ENCODE measurements at regions not wholly inside any gene's neighbourhood (a gene's known extent, or its start where the extent isn't known, plus 50 kb on each side); places are given as distances from the start of the nearest gene placed in this dataset.
"Not testable (repeated sequence)": the region's sequence is repeated elsewhere in the genome, so short reads cannot be mapped to it uniquely, and the experiment has no call there.

GRCh38 chr2:16459606-16460005 lies 206.0 kb downstream of the CYRIA start:
- DNase-seq: no peak

- DNase-seq: no peak
Observed at GRCh38 chr2:16454621-16455020, 211.0 kb downstream of the CYRIA start.

GRCh38 chr2:16452123-16452522 lies 213.5 kb downstream of the CYRIA start:
- DNase-seq: no peak

GRCh38 chr2:16446706-16447105 lies 218.9 kb downstream of the CYRIA start:
- no peak for DNase-seq

GRCh38 chr2:16442971-16443370 lies 222.7 kb downstream of the CYRIA start:
- DNase-seq: no peak

GRCh38 chr2:16441431-16441830 lies 224.2 kb downstream of the CYRIA start:
- DNase-seq: no peak

GRCh38 chr2:16440898-16441297 lies 224.7 kb downstream of the CYRIA start:
- no peak for DNase-seq

GRCh38 chr2:16438613-16439321 lies 226.9 kb downstream of the CYRIA start:
- DNase-seq: peak; percentile 25

- DNase-seq: no peak
Observed at GRCh38 chr2:16437189-16437588, 228.4 kb downstream of the CYRIA start.

- no peak for DNase-seq
Observed at GRCh38 chr2:16434393-16434792, 231.2 kb downstream of the CYRIA start.

- no peak for DNase-seq
Observed at GRCh38 chr2:16430846-16431245, 234.8 kb downstream of the CYRIA start.

- DNase-seq: no peak
Observed at GRCh38 chr2:16429431-16430145, 236.0 kb downstream of the CYRIA start.

- DNase-seq: no peak
Observed at GRCh38 chr2:16429002-16429401, 236.6 kb downstream of the CYRIA start.

GRCh38 chr2:16425462-16426336 lies 239.9 kb downstream of the CYRIA start:
- DNase-seq: no peak

GRCh38 chr2:16420421-16420820 lies 245.2 kb downstream of the CYRIA start:
- no peak for DNase-seq

- DNase-seq: no peak
Observed at GRCh38 chr2:16417726-16418125, 247.9 kb downstream of the CYRIA start.

GRCh38 chr2:16416651-16417050 lies 249.0 kb downstream of the CYRIA start:
- DNase-seq: no peak

- DNase-seq: not testable (repeated sequence)
Observed at GRCh38 chr2:16415861-16416260, 249.8 kb downstream of the CYRIA start.

GRCh38 chr2:16413947-16414346 lies 251.7 kb downstream of the CYRIA start:
- DNase-seq: no peak

GRCh38 chr2:16413285-16413684 lies 252.3 kb downstream of the CYRIA start:
- no peak for DNase-seq

- no peak for DNase-seq
Observed at GRCh38 chr2:16412321-16413030, 253.2 kb downstream of the CYRIA start.

- DNase-seq: no peak
Observed at GRCh38 chr2:16411788-16412187, 253.8 kb downstream of the CYRIA start.

All from right kidney (tissue), 1 donor.